ENCODE measurements at regions not wholly inside any gene's neighbourhood (a gene's known extent, or its start where the extent isn't known, plus 50 kb on each side); places are given as distances from the start of the nearest gene placed in this dataset.

DNA sequence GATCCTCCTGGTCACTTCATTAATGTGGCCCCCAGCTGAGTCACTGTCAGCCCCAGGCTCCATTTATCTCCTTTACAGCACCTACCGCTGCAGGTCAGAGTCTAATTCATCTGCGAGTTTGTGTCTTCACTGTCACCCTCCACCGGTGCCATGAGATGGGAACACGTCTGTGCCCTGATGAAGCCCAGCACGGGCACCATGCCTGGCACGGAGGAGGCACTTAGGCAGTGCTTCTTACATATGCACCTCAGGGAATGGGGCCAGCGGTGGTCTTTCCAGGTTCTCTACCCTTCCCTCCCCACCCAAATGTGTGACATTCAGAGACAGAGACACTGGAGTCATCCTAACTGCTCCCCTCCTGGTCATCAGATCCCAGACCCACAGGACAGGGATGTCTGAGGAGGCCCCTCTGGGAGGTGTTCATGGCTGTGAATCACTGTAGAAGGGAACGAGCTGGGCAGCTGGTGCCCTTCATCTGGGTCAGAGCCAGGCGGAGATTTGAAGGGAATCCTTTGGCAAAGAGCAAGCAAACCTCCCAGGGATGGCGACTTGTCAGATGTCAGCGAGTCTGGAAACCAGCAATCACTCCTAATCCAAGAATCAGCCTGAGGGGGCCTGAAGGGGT lies 364.6 kb downstream of the PREX1 start:
- no peaks in the 10 kb centered on the region for H3K36me3 ChIP-seq
- H3K4me3 ChIP-seq, result no peak overlapping the region
- no peak for DNase-seq (ENCODE audit: low read depth in 1 of 2, low spot score in 1 of 2)
- no peak for TF ChIP-seq CTCF (IDR thresholded peaks at IDR 0.05; ENCODE audit: low read depth, low read length)
- no peaks in the 10 kb centered on the region for H3K9me3 ChIP-seq (ENCODE audit: low read depth)
- no peaks in the 10 kb centered on the region for H3K27me3 ChIP-seq
- no peak overlapping the region for H3K27ac ChIP-seq
- H3K4me1 ChIP-seq (ENCODE audit: low read depth), result peaks cover 4% of the 10 kb centered on the region

DNA sequence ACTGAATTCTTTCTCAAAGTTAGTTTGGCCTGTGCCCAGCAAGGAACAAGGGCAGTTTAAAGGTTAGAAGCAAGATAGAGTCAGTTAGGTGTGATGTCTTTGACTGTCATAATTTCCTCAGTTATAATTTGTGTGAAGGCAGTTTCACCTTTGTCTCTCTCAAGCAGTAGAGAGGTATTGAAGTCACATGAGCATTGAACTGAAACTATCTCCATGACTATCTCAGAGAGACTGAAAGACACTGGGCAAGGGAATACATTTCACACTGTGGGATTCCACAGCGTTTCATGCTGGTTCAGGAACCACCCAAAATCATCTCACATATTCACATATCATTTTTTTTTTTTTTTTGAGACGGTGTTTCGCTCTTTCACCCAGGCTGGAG lies 366.1 kb downstream of the PREX1 start:
- DNase-seq (ENCODE audit: low read depth in 1 of 2, low spot score in 1 of 2), result no peak
- TF ChIP-seq CTCF (IDR thresholded peaks at IDR 0.05; ENCODE audit: low read depth, low read length), result no peak
- Histone ChIP-seq H3K27me3 (no peaks in the 10 kb centered on the region), H3K9me3 (ENCODE audit: low read depth) (no peaks in the 10 kb centered on the region), H3K4me3 (no peak overlapping the region), H3K27ac (no peak overlapping the region), H3K36me3 (no peaks in the 10 kb centered on the region), H3K4me1 (ENCODE audit: low read depth) (peaks cover 4% of the 10 kb centered on the region)

DNA sequence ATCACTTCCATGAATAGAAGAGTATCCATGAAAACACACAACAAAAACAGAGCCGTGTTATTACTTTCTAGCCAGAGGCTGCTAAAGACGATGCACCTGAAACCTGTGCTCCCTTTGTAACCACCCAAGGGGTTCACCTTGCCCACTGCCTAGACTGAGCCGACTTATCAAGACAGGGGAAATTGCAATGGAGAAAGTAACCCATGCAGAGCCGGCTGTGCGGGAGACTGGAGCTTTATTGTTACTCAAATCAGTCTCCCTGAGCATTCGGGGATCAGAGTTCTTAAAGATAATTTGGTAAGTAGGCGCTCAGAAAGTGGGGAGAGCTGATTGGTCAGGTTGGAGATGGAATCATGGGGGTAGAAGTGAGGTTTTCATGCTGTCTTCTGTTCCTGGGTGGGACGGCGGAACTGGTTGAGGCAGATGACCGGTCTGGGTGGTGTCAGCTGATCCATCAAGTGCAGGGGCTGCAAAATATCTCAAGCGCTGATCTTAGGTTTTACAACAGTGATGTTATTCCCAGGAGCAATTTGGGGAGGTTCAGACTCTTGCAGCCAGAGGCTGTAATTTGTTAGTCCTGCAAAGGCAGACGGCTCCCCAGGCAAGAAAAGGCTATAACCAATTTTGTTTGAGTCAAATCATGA lies 366.6 kb downstream of the PREX1 start:
- H3K27me3 ChIP-seq, result no peaks in the 10 kb centered on the region
- TF ChIP-seq CTCF (IDR thresholded peaks at IDR 0.05; ENCODE audit: low read depth, low read length), result no peak
- no peak overlapping the region for H3K27ac ChIP-seq
- DNase-seq (ENCODE audit: low read depth in 1 of 2, low spot score in 1 of 2), result no peak
- peaks cover 4% of the 10 kb centered on the region for H3K4me1 ChIP-seq (ENCODE audit: low read depth)
- no peaks in the 10 kb centered on the region for H3K36me3 ChIP-seq
- no peak overlapping the region for H3K4me3 ChIP-seq
- H3K9me3 ChIP-seq (ENCODE audit: low read depth), result no peaks in the 10 kb centered on the region

- Histone ChIP-seq H3K4me3 (no peak overlapping the region), H3K27ac (no peak overlapping the region), H3K27me3 (no peaks in the 10 kb centered on the region), H3K4me1 (ENCODE audit: low read depth) (peaks cover 9% of the 10 kb centered on the region), H3K36me3 (no peaks in the 10 kb centered on the region), H3K9me3 (ENCODE audit: low read depth) (no peaks in the 10 kb centered on the region)
- DNase-seq (ENCODE audit: low read depth in 1 of 2, low spot score in 1 of 2), result no peak
- no peak for TF ChIP-seq CTCF (IDR thresholded peaks at IDR 0.05; ENCODE audit: low read depth, low read length)
Observed at GRCh38 chr20:48460681-48461080, 367.1 kb downstream of the PREX1 start.

DNA sequence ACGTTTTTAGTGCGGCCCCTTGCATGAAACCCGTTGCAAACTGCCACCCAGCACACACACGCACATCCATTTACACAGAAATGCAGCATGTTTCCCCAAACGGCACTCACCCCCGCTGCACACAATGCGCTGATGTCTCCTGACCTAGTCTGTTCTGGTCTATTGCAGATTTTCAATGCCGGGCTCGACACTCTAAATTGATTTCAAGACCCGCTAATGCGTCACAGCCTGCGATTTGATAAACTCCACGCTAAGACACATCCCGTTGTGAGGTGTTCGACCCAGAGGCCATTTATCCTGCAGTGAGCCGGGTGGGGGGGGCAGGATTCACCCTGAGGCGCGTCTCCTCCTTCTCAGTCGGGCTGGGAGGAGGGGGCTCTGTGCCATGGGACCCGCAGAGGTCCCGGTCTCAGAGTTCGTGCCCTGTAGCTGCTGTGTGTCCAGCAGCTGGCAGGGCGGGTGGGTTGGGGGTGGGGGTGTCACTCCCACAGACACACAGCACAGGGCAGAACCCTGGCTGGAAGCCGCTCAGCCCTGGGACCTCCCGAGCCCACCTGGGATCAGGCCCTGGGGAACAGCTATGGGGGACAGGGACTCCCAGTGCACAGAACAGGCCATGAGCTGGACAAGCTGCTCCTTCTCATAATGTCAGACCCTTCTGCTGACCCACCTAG lies 367.9 kb downstream of the PREX1 start:
- no peaks in the 10 kb centered on the region for H3K9me3 ChIP-seq (ENCODE audit: low read depth)
- no peak overlapping the region for H3K27ac ChIP-seq
- no peaks in the 10 kb centered on the region for H3K36me3 ChIP-seq
- no peak for TF ChIP-seq CTCF (IDR thresholded peaks at IDR 0.05; ENCODE audit: low read depth, low read length)
- DNase-seq (ENCODE audit: low read depth in 1 of 2, low spot score in 1 of 2), result no peak
- no peak overlapping the region for H3K4me3 ChIP-seq
- H3K4me1 ChIP-seq (ENCODE audit: low read depth), result peaks cover 6% of the 10 kb centered on the region
- H3K27me3 ChIP-seq, result no peaks in the 10 kb centered on the region
